ENCODE measurements at regions not wholly inside any gene's neighbourhood (a gene's known extent, or its start where the extent isn't known, plus 50 kb on each side); places are given as distances from the start of the nearest gene placed in this dataset.
"Not testable (repeated sequence)": the region's sequence is repeated elsewhere in the genome, so short reads cannot be mapped to it uniquely, and the experiment has no call there.

DNA sequence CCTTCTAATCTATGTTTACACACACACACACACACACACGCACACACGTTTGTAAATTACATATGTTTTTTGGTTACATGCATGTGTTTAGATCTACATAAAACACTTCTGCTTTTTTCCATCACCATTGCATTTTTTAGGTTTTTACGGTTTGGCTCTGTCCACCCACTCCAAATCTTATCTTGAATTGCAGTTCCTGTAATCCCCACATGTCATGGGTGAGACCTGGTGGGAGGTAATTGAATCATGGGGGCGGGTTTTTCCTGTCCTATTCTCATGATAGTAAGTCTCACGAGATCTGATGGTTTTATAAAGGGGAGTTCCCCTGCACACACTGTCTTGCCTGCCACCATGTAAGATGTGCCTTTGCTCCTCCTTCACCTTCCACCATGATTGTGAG lies 188.7 kb upstream of the TSHZ3 start:
- not testable (repeated sequence) for TF ChIP-seq ZNF274 (IDR thresholded peaks at IDR 0.05; ENCODE audit: borderline replicate concordance, extremely low read depth, low read length); EP300 (IDR thresholded peaks at IDR 0.05; ENCODE audit: borderline replicate concordance in 1 of 2, low read depth in 2 of 2, low read length in 2 of 2); RNF2 (IDR thresholded peaks at IDR 0.05; ENCODE audit: borderline replicate concordance, low read depth, low read length, missing control alignments, poor library complexity, severe bottlenecking); FOSL1 (IDR thresholded peaks at IDR 0.05; ENCODE audit: insufficient read depth, low read depth, low read length); POLR2A (IDR thresholded peaks at IDR 0.05; ENCODE audit: control extremely low read depth in 1 of 2, low read depth in 2 of 2, low read length in 2 of 2)
- TF ChIP-seq, protein P1, sequence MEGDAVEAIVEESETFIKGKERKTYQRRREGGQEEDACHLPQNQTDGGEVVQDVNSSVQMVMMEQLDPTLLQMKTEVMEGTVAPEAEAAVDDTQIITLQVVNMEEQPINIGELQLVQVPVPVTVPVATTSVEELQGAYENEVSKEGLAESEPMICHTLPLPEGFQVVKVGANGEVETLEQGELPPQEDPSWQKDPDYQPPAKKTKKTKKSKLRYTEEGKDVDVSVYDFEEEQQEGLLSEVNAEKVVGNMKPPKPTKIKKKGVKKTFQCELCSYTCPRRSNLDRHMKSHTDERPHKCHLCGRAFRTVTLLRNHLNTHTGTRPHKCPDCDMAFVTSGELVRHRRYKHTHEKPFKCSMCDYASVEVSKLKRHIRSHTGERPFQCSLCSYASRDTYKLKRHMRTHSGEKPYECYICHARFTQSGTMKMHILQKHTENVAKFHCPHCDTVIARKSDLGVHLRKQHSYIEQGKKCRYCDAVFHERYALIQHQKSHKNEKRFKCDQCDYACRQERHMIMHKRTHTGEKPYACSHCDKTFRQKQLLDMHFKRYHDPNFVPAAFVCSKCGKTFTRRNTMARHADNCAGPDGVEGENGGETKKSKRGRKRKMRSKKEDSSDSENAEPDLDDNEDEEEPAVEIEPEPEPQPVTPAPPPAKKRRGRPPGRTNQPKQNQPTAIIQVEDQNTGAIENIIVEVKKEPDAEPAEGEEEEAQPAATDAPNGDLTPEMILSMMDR (IDR thresholded peaks at IDR 0.05; ENCODE audit: control extremely low read depth in 1 of 3, insufficient read depth in 1 of 3, low read depth in 1 of 3, low read length in 3 of 3) = not testable (repeated sequence)
